Astrocyte (in vitro differentiated cells and primary cell): ENCODE measurements at regions not wholly inside any gene's neighbourhood (a gene's known extent, or its start where the extent isn't known, plus 50 kb on each side); places are given as distances from the start of the nearest gene placed in this dataset.

Experiments
- CTCF ChIP-seq: IDR thresholded peaks from 2 replicates; pipeline ENCODE4 v1.5.1; 2011; ENCODE audit warnings: low read depth, mild to moderate bottlenecking, inconsistent platforms, low read length, moderate library complexity; ENCODE audit not compliant: insufficient read depth
- EZH2 ChIP-seq: IDR thresholded peaks from 2 replicates; pipeline ENCODE4 v1.6.1; 2012; ENCODE audit warnings: mild to moderate bottlenecking, low read length, inconsistent platforms; ENCODE audit not compliant: insufficient read depth

- TF ChIP-seq CTCF, result no peak
- no peak for TF ChIP-seq EZH2
Observed at GRCh38 chr3:82999777-83000176, 1238.3 kb upstream of the GBE1 start.
